ENCODE measurements at regions not wholly inside any gene's neighbourhood (a gene's known extent, or its start where the extent isn't known, plus 50 kb on each side); places are given as distances from the start of the nearest gene placed in this dataset.
"Not testable (repeated sequence)": the region's sequence is repeated elsewhere in the genome, so short reads cannot be mapped to it uniquely, and the experiment has no call there.

DNA sequence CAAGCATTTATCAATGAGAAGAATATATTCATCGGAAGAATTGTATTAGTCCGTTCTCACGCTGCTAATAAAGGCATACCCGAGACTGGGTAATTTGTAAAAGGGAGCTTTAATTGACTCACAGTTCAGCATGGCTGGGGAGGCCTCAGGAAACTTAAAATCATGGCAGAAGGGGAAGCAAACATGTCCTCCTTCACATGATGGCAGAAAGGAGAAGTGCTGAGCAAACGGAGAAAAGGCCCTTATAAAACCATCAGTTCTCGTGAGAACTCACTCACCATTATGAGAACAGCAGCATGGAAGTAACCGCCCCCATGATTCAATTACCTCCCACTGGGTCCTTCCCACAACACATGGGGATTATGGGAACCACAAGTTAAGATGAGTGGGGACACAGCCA, 1688.2 kb downstream of the SPATA31A7 start:
- not testable (repeated sequence) for DNase-seq

DNA sequence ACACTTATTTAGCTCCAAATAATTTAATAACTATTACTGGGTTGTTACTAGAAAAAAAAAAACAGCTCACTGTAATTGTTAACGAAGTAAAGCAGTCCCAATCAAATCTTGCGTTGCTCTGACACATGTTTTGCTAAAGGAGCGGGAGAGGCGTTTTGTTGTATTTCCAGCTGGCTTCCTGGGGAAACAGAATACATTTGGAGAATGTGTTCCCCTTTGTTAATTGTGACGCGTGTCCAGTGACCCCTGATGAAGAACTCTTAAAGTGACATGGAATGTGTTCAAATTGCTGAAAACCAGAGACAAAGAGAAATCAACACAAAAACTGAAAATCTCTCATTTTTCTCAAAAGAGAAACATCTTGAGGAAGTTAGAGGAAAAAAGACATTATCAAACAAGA, 1690.6 kb downstream of the SPATA31A7 start:
- not testable (repeated sequence) for DNase-seq

- DNase-seq, result not testable (repeated sequence)
These were observed 1691.1 kb downstream of the SPATA31A7 start for GRCh38 chr9:62880971-62881370.

GRCh38 chr9:62881811-62882210, 1692.0 kb downstream of the SPATA31A7 start:
- DNase-seq, result not testable (repeated sequence)

DNA sequence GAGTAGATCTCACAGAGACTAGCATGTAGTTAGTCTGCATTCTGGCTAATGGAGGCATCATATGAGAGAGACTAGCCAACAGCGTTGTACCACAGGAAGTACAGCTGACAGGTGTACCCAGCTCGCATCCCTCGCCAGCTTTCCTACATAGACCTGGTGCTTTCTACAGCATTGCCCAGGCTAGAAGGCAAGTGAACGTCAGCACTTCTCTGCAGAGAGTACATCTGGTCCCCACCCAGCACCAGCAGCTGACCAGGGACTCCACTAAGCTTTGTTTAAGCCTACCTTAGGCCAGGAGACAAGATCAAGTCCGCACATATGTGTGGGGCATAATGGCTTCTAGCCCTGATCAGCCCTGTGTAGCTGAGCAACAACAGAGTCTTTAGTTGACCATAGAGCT, 1692.9 kb downstream of the SPATA31A7 start:
- DNase-seq, result not testable (repeated sequence)

- DNase-seq, result not testable (repeated sequence)
These were observed 1706.9 kb downstream of the SPATA31A7 start for GRCh38 chr9:62896692-62897091.

- peak; percentile 48 for DNase-seq
These were observed 1707.8 kb downstream of the SPATA31A7 start for GRCh38 chr9:62897411-62898225.

GRCh38 chr9:62899666-62900065, 1709.8 kb downstream of the SPATA31A7 start:
- DNase-seq, result not testable (repeated sequence)

- not testable (repeated sequence) for DNase-seq
These were observed 1714.2 kb downstream of the SPATA31A7 start for GRCh38 chr9:62904061-62904460.

- not testable (repeated sequence) for DNase-seq
These were observed 1715.9 kb downstream of the SPATA31A7 start for GRCh38 chr9:62905722-62906121.

DNA sequence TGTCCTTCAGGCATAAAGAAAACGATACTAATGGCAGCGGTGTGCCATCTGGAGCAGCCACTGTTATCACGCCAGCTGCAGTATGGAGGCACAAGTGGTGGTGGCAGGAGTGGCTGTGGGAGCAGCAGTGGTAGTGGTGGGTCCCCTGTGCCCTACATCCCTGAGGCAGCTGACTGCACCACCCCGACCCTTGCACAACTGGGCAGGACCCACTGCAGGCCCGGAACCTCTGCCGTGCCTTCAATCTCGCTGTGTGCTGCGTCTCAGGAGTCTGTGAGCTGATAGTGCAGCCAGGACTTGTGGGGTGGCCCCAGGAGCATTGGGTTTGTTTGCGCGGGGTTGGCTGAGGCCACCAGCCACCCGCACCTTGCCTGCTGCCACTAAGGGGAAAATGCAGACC, 1718.0 kb downstream of the SPATA31A7 start:
- not testable (repeated sequence) for DNase-seq

DNA sequence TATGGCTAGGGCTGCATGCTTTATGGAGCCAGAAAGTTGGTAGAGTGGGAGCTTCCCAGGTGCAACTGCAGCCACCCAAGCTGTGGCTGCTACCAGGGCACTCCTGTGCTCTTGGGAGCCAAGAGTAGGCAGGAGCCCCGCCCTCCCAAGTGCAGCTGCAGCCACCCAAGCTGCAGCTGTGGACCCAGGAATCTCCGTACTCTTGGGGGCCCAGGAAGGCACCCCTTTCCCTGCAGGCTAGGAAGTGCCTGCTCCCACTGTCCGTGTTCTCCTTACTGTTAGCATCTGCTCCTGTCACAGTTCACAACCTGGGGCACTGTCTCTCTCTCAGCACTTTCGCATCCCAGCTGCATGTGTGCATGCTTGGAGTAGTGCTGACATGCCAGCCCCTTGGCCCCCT, 1718.4 kb downstream of the SPATA31A7 start:
- DNase-seq, result not testable (repeated sequence)

DNA sequence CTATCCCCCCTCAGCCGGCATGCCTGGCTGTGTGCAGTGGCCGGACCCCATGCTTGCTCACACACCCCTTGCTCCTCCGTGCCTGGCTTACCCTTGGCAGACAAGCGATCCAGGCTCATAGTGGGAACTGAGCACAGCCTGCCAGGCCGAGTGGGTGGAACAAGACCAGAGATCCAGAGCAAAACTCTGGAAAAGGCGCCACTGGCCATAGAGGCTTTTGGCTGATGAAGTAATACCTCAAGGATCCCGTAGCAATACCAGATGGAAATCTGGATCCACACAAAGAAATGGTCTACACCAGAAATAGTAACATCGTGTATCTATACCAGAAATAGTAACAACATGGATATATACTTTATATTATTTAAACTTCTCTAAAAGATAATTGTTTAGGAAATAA, 1719.6 kb downstream of the SPATA31A7 start:
- not testable (repeated sequence) for DNase-seq

DNA sequence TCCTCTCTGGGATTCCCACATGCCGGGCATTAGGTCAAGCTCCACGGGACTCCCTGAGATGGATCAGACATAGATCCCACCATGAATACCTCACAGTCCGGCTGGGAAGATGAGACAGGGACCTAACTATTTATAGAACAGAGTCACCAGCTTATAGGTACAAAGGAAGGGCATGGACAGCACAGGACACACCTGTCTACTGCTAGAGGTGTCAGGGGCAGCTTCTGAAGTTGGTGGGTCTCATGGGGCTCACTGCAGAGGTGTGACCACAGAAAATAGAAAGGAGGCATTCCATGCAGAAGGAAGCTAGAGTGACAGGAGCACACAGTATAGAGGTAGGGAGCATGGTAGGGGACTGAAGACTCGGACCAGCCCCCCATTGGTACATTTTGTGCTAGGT, 1722.4 kb downstream of the SPATA31A7 start:
- not testable (repeated sequence) for DNase-seq

DNA sequence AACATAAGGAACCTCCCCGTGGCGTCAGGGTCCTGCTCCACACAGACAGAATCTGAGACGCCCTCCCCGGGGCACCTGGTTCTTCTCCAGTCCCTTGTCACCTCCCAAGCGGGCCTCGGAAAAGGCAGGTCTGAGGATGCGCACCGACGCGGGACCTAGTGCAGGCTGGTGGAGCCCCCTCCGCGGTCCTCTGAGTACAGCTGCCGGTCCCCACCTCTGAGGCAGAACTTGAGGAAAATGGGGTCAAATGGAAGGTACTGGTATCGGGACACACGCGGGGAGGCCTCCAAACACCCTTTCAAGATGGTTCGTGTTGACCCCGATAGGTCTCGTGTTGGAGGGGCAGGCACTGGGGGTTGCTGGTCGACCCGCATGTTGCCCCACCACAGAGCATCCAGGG, 1725.3 kb downstream of the SPATA31A7 start:
- not testable (repeated sequence) for DNase-seq

DNA sequence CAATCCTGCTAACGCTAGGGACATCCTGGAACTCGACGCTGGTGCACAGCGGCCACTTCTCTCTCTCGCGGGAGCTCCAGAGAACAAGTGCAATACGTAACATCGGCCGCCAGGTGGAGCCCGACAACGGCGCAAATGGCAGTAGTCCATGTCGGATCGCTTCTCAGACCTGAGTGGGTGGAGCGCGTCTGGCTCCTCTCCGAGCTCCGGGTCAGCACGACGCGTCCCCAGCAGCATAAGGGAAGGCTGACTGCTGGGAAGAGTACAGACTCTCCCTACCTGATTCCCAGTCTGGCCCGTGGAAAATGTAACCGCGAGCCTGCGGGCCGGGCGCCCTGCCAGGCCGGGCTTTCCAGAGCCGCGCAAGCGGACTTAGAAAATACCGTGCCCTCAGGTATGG, 1725.8 kb downstream of the SPATA31A7 start:
- not testable (repeated sequence) for DNase-seq

DNA sequence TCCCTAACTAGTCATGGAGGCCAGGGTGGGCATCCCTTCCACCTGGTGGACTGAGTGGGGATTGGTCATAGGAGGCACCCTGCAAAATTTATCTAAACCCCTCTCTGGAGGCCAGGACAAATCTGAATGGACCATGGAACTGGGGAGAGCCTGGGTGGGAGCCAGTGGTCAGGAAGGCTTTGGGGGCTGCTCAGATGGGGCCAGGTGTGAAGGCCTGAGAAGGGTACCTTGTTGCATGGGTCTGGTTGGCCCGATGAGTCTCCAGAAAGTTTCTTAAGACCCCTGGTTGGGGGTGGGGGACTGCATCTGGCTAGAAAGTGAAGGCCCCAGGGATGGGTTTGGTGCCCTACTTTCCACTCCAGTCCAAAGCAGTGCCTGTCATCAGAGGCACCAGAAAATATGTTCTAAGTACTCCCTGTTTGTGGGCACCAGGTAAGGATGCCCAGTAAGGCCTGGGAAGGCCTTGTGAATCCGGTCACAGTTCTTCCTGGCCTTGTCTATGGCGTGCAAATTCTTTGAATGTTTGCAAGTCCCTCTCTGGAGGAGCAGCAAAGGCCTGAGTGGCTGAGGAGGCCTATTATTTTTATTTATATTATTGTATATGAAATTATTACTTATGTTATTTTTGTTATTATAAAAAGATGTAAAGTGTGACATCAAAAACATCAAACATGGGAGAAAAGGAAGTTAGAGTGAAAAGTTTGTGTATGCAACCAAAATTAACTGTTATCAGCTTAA, 1729.0 kb downstream of the SPATA31A7 start:
- DNase-seq, result not testable (repeated sequence)

DNA sequence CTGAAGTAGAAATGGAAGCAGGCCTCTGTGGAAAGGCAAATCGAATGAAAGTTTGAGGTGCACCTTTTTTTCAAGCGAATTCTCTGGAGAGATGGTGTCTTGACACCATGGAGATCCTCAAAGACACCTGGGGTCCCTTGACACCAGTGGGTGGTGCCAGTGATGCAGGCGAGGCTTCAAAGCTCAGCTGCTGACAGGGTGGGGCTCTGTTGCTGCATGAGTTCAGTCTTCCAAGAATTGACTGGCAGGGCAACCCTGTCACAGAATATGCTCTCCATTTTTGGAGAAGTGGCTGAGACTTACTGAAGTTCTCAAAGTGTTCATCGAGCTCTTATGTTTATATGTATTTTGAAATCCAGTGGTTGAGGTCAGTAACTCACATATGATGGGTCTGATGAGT, 1741.6 kb downstream of the SPATA31A7 start:
- DNase-seq, result not testable (repeated sequence)

DNA sequence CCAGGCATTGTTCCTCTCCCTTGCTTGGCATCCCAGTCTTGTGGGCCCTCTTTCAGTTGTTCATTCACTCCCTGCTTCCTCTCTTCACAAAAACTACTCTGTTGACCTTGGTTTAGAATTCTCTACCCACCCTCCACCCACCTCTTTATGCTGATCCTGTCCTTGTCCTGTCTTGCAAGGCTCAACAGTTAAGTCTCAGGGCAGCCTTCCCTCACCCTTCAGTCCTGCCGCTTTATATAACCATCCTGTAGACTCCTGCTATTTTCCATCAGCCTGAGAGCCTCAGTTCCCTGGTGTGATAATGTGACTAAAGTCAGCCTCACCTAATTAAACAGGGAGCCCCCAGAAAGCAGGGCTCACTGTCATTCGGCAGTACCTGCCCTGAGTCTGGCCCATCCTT, 1763.0 kb downstream of the SPATA31A7 start:
- not testable (repeated sequence) for DNase-seq
